AG08395 (cell line): ENCODE measurements at regions not wholly inside any gene's neighbourhood (a gene's known extent, or its start where the extent isn't known, plus 50 kb on each side); places are given as distances from the start of the nearest gene placed in this dataset.
"Not testable (repeated sequence)": the region's sequence is repeated elsewhere in the genome, so short reads cannot be mapped to it uniquely, and the experiment has no call there.

Source experiments
- DNase-seq: peaks from one replicate; pipeline ENCODE4 v3.0.0; 2012; ENCODE audit warnings: mixed read lengths, low spot score

DNA sequence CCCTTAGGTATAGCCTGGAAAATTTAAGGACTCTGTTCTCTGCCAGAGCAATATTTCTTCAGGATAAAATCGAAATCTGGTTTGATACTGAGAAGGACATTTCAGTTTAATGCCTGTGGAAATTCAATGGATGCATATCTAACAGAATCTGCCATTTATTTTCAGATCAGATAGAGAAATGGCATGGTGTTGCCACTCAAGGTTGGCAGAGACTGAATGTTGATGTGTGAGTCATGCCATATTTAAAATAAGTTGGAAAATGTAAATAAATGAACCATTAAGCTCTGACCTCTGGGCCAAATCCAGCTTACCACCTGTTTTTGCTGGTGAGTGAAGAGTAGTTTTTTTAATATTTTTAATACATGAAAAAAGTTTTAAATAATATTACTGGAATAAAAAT is 594.6 kb downstream of the DOK5 start:
- no peak for DNase-seq

DNA sequence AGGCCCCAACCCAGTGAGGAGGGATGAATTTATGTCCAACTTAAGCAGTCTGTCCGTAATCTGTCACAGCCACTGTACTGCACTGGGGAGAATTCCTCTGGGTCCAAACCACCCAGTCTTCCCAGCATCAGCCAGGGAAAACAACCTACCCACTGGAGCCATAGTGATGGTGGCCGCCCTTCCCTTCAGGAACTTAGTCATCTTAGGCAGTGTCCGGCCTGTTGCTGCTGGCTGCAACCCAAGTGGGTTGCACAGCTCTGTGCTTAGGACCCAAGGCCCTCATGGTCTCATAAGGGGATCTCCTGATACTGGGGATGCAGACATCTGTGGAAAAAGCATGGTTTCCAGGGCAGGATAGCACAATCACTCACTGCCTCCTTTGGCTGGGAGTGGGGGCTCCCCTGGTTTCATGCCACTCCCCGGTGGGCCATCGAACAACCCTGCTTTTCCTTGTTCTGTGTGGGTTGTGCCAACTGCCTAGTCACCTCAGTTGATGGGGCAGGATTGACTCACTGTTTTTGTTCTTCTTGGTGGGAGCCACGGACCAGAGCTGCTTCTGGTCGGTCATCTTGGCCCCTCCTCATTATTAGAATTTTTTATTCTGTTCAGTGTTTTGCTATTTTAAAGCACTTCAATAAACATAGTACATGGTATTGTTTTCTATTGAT is 591.9 kb downstream of the DOK5 start:
- no peak for DNase-seq

DNA sequence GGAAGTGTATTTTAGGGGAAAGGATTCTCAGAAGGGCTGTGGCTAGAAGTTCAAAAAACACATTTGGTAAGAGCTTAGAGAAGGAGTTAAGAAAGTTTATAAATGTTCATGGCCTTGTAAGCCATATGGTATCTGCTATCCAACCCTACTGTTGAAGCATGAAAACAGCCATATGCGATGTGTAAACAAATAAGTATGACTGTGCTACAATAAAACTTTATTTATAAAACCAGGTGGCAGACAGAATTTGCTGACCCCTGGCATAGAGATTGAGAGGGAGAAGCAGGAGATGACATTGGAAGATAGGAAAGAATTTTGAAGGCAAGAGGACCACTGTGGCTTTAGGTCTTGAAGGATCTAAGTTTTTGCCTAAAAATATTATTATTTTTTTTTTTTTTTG is 583.5 kb downstream of the DOK5 start:
- DNase-seq: no peak

DNA sequence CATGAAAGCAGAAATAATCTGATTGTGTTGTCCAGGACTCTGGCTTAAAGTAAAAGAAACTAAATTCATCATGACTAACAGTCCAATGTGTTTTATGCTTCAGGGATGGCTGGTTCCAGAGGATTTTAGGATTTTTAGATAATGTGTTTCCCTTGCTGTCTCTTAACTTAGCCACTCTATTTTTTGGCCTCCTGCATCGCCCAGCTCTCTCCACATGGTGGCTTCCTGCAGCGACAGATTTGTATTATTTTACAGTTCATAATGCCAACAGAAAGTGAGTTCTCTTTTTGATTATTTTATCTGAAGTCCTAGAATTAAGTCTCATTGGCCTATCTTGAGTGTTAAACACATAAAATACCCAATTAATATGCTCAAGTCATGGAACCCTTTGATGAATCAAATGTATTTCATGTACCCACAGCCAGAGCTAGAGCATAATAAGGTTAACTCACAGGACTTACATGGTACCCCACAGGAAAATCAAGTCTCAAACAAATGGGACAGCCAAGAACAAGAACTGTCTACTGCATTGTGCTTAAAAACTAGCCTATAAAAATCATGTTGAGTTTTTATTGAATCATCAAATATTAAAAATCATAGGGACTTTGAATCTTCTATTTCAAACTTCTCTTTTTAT is 582.5 kb downstream of the DOK5 start:
- no peak for DNase-seq

DNA sequence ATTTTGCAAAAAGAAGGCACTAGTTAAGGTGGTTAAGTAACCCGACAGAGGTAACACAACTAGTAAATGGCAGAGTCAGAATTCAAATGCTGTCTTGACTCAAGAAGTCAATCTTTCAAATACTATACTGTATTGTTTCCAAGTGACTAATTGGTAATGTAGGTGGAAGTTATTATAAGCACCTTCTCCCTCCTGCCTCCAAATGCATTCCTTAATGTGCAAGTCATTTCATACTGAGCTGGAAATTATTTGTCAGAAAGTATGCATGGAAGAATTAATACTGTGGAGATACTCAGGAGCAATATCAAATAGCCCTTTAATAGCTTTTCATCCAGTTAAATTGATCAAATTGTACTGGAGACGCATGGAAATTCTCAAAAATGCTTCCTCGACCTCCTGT is 579.1 kb downstream of the DOK5 start:
- DNase-seq: no peak

DNA sequence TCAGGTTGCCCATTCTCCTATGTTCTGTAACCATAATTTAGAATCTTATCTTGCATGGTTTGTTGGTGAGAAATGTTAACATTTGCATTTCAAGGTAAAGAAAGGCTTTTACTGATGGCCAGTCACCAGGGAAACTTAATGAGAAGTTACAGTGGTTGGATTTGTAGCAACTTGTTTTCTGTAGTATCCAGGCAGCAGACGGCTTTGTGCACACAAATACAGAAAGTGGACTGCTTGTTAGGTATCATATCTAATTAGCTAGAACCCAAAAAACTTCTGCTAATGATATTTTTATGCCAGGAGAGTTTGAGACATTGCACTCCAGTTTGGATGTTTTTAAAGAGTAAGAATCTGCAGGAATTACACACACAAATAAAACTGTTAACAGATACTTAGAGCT is 578.0 kb downstream of the DOK5 start:
- DNase-seq: no peak

DNA sequence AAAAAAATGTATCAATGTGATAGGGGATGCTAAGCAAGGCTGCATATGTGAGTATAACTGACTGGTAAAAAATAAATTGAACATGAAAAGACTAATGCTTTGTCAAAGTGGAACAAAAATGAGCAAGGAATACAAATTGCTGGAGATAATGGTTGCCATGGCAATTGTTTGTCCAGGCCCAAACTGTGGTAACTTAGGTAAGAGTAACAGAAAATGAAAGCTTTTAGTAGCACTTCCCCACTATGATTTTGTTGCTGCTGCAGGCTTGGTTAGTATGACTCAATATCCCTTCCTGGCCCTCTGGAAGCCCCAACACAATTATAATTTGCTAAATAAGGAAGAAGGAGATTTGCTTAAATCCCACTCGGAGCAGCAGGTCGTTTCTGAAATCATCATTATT is 577.1 kb downstream of the DOK5 start:
- no peak for DNase-seq

DNA sequence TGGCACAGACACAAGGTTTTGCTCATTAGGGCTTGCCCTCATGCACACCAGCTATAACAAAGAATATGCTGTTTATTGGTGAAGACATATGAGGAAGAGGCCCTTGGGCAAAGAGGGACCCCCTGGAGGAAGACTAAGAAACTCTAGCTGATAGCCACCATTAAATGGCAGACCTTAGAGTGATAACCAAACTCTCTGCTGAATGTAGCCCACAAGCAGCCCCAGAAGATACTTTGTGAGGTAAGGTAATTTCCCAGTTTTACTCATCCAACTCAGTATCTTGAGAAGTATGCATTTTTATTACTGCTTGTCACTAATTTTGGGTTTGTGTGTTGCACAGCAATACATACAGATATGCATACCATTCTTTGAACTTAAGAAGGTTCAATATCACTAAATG is 563.3 kb downstream of the DOK5 start:
- no peak for DNase-seq

DNA sequence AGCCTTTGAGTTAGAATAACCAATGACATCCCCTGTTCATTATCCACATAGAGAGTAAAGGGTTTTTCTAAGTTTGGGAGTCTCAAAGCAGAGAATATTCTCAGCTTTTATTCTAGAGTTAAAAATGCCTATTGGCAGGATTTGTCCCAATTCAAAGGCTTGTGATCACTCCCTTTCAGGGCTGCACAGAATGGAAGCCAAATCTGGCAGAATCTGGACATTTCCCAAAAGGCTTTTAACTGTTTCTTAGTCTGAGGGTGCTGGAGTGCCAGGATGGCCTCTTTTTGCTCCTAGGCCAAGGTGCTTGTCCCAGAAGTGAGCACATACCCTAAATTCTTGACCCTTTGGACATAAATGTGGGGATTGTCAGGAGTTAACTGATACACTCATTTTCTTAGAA is 556.6 kb downstream of the DOK5 start:
- no peak for DNase-seq

DNA sequence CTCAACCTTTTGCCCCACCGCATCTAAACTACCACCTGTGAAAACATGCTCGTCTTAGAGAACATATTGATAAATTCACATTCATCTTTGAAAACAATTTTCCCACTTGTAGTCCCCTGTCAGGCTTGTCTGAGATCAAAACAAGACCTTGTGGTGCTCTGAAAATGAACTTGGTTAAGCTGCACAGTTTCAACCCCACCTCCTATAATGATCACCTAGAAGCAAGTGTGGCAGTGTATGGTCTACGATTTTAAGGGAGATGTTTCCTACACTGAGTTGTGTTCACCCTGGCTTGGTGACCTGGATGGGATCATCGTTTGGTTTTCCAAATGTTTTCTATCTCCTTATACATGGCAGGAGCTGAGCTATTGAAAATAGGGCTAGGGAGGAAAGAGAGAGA is 539.4 kb downstream of the DOK5 start:
- DNase-seq: no peak

DNA sequence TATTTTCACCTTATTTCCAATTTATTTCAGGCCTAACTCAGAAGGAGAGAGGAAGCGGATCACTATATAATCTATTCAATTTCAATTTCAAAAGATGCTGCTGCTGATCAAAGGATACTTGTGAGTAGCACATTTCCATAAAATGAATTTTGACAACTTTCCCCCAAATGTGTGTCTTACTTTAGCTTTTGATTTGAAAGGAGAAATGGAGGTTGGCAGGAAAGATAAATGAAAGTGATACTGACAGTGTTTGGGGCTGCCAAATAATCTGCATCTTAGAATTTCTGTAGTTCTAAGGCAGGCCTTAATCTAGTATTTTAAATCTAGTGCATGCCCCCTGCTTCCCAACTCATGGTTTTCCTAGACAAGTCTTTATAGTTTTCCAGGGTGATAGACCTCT is 535.4 kb downstream of the DOK5 start:
- DNase-seq: no peak

DNA sequence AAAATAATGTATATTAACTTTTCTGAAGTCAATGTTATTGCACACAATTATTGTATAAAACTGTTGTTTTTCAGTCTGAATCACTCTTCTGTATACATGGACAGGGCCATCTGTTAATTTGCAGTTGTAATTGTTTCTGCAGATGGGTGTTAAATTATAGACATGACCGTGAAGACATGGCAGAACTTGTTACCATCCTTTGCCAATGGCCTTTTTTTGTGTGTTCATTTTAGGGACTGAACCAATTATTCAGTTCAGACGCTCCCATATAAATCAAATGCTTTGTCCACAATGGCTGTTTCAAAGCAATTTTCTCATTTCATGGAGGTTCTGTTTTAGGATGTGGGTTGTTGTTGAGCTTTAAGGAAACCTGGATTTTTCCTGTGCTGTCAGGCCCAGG is 533.7 kb downstream of the DOK5 start:
- DNase-seq: no peak

DNA sequence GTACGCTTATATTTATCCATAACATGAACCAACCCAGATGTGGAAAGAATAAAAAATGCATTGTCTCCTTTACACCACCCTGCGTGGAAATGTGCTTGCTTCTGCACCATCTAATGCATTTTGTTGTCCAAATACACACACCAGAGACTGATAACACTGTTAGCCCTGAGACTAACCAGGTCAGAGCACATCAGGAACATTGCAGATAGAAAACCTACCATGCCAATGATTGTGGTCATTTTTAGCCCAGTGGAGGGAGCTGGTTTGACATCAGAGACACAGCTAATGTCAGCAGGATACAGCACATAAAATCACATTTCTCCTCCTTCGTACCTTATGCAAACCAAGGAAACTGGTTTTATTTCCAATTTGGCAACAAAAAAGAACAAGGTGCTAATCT is 528.7 kb downstream of the DOK5 start:
- DNase-seq: no peak

DNA sequence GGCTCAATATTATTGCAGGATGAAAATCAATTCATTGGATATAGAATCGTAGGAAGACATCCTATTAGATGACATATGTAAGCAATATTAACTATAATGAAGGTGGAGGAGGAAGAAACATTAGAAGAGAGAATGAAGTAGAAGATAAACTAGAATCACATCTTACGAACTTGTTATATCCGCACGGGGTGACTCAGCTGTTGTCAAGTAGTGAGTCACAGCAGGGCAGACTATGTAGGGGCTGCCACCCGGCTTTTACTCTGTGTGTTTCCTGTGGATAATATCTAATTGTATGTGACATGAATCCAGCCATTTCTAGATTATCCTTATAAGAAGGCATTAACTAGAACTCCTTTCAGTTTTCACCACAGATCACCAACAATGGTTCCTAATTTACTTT is 520.2 kb downstream of the DOK5 start:
- no peak for DNase-seq

DNA sequence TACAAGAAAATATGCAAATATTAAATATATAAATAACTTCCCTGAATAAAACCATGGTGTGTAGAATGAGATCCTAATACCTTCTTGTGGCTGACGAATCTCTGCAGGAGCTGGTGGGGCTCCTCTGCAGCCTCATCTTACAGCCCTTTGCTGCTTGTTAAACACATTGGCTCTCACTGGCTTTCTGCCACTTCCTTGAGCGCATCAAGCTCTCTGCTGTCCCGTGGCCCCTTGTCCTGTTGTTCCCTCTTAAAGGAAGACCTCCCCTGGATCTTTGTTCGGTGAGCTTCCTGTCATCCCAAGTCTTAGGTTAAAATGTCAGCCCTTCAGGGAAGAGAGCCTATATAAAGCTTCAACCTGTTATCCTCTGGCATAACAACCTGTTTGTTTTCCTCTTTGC is 519.6 kb downstream of the DOK5 start:
- DNase-seq: no peak

DNA sequence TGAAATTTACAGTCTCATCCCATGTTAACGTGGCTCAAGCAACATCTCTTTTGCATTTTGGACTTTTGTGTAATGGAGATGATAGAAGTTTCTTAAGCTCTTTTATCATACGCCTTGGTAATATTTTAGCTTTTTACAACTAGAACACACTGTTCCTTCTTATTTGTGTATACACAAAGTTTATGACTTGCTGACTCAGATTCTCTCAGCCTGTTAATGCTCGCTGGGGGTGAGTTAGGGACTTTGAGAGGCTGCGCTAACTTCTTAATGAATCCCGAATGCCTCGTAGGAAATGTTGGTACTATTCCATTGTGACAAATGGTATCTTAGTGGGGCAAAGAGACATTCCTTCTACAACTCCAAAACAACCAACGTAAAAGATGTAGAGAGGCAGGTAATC is 509.7 kb downstream of the DOK5 start:
- no peak for DNase-seq

DNA sequence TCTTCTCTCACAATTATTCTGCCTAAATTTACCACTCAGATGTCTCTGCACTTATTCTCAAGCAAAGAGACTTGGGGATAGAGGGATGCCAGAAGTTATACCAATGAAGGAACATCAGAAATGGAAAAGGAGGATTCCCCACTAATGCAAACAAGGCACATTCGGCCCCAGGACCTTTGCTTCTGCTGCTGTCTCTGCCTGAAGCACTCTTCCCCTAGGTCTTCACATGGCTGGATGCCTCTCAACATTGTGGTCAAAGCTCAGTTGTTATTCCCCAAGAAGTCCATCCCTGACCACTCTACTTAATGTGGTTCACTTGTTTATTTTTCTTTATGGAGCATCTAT is 508.7 kb downstream of the DOK5 start:
- no peak for DNase-seq

DNA sequence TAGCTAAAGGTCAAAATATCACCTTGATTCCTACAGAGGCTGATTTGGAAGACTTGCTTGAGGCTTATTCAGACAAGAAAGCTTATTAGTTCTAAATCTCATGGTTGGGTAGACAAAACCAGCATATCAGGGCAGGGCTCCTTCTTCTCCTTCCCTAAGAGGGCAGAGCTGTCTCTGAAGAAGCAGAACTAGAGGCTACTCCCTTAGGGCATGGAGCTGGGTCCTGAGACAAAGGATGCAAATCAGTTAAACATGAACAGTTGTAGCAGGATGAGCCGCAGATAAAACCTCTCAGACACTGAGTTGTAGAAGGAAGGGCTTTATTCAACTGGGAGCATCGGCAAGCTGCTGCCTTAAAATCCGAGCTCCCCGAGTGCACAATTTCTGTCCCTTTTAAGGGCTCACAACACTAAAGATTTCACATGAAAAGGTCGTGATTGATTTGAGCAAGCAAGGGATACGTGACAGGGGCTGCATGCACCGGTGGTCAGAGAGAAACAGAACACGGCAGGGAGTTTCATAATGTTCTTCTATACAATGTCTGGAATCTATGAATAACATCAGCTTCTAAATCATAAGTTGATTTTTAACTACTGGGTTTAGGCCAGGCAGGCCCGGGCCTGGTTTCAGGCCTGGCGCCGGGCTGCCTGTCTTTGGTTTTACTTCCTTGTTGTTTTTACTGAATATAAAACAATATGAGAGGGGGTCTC is 508.2 kb downstream of the DOK5 start:
- not testable (repeated sequence) for DNase-seq

DNA sequence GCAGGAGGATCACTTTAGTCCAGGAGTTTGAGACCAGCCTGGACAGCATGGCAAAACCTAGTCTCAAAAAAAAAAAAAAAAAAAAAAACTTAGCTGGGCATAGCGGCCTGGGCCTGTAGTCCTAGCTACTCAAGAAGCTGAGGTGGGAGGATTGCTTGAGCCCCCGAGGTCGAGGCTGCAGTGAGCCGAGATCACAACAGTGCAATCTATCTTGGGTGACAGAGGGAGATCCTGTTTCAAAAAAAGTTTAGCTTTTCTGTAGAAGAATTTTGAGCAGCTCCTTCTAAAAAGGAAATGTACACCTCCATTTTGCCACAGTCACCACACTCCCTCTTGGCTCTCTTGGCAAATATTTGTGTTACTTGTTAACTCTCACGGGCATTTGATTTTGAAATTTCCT is 505.8 kb downstream of the DOK5 start:
- no peak for DNase-seq

DNA sequence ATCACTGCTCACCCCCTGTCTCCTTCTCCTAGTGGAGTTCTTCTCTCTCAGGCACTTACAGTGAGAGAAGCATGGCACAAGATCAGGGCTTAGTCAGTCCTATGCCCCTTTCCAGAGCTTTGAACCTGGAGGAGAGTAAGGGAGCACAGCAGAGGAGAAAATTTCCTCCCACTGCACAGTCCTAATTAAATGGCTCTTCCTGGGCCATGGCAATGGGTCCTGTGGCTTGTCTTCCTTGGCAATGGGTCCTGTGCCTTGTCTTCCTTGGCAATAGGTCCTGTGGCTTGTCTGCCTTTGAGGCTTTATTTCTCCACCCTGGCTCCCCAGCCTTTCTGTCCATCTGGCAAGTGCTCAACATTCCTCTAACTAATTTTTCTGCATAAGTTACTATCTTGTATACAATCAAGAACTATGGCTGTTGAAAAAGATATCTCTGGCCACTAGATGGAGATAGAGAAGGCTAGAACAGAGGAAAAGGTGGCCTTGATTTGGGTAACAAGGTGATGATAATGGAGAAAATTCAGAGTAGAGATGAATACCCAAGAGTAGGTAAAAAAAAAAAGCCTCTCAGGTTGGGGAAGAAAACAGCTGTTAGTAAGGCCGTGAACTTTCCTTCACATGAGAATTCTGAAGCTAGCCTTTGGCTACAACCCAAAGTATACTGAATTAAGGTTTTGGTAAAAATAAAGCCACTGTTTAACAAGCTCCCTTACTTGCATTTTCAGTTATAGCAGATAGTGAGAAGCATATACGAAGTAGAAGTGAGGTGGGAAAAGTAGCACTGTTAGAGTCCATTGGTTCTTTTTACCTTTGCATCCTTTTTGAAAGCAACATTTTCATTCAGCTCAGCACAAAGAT is 504.9 kb downstream of the DOK5 start:
- no peak for DNase-seq

DNA sequence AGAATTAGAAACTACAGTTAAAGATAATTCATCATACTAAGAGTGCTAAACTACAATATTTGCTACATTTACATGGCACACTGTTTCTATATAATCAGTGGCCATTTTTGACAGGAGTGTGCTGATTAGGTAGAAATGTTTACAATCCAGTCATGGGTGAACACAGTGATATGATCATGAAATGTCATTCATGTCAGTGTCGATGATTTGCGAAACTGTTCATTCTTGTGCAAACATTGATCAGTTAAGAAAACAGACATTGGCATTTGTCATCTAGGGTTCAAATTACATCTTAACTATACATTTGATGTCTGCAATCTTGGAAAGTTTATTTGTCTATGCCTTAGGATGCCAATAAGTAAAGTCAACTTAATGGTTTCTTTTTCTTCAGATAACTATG is 474.9 kb downstream of the DOK5 start:
- no peak for DNase-seq

DNA sequence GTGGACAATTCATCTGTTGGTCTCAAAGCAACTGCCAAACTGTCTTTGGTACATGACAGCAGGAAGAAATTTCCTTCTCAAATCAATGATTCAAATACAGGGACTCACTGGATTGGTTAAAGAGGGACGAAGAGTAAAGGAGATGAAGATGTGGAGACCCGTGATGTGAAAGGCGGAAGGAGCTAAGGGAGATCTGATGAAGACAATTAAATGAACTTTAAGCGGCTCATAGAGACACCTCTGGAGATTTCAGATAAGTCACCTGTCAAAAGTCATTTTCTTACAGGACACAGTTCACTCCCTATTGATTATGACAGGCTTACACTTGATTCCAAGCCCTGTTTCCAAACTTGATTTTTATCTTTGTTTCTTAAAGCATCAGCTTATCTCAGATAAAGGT is 466.3 kb downstream of the DOK5 start:
- no peak for DNase-seq

DNA sequence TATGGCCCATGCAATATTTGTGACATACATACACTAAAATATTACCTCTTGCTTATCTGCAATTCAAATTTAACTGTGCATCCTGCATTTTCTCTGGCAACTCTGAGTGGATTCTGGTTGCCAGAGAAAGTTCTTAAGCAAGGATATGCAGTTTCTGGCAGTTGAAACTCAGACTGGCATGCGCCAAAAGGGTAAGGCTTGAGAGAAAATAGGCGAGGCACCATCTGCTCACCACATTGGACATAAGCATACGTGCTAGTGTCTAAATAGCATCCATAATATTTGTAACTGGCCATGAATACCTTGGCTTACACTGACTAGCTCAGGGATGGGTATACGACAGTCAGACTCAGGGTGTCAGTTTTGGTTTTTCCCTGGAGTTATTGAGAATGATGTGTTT is 465.1 kb downstream of the DOK5 start:
- no peak for DNase-seq
